ENCODE measurements at regions not wholly inside any gene's neighbourhood (a gene's known extent, or its start where the extent isn't known, plus 50 kb on each side); places are given as distances from the start of the nearest gene placed in this dataset.
A peak's percentile ranks its signal among the peaks of the same experiment; 100 is the strongest.

GRCh38 chr5:1652873-1653697 is 129.3 kb upstream of the LPCAT1 start:
- H3K9me3 ChIP-seq (ENCODE audit: low read length): no peaks in the 10 kb centered on the region
- ChIA-PET POLR2A (interaction anchor here (0.6 to 0.8 kb wide), 3 partner anchors 134 to 679 kb away, joined by 3 to 4 read pairs (median 3); no protein-coding TSS in a partner anchor), CTCF (ENCODE audit: unreplicated experiment) (interaction anchor here (0.6 to 1.0 kb wide), 2 partner anchors 8 to 299 kb away, joined by 3 to 6 read pairs; no protein-coding TSS in a partner anchor)
- no peaks in the 10 kb centered on the region for H4K20me1 ChIP-seq (ENCODE audit: insufficient read depth, low read length)
- H3K79me2 ChIP-seq (ENCODE audit: insufficient read depth, low read depth, low read length): no peaks in the 10 kb centered on the region
- peak overlapping the region; percentile 59 for H3K4me3 ChIP-seq (ENCODE audit: low read depth, low read length, poor library complexity, severe bottlenecking)
- H3K9me2 ChIP-seq (ENCODE audit: insufficient read depth, low read length): no peaks in the 10 kb centered on the region
- H3K4me2 ChIP-seq (ENCODE audit: low read length): peak overlapping the region; percentile 66
- BruUV-seq (replicated peaks): no TSS peak
- H2AFZ ChIP-seq (ENCODE audit: low read length): peak overlapping the region; percentile 67; the same call in 1 of the 2 replicates
- peak; percentile 86 for DNase-seq (ENCODE audit: low spot score)
- no peak for TF ChIP-seq EZH2phosphoT487 (IDR thresholded peaks at IDR 0.05; ENCODE audit: borderline replicate concordance, low read depth, low read length)
- no peak for TF ChIP-seq CTCF (conservative IDR thresholded peaks at IDR 0.05; ENCODE audit: low read length)
- intact Hi-C loops (cut with micrococcal nuclease; ENCODE audit: unreplicated experiment): no loop called here
- peaks cover 32% of the 10 kb centered on the region for H3K4me1 ChIP-seq (ENCODE audit: insufficient read depth, low read length, poor library complexity, severe bottlenecking)
- H3K36me3 ChIP-seq (ENCODE audit: insufficient read depth, low read length): no peaks in the 10 kb centered on the region
- peak overlapping the region; percentile 53 for H3K27ac ChIP-seq (ENCODE audit: low read depth, low read length, poor library complexity, severe bottlenecking)

- BruUV-seq (replicated peaks): no TSS peak
- H3K4me3 ChIP-seq (ENCODE audit: low read depth, low read length, poor library complexity, severe bottlenecking): peak overlapping the region; percentile 59
- peaks cover 32% of the 10 kb centered on the region for H3K4me1 ChIP-seq (ENCODE audit: insufficient read depth, low read length, poor library complexity, severe bottlenecking)
- no peaks in the 10 kb centered on the region for H4K20me1 ChIP-seq (ENCODE audit: insufficient read depth, low read length)
- TF ChIP-seq CTCF (conservative IDR thresholded peaks at IDR 0.05; ENCODE audit: low read length) (no peak), EZH2phosphoT487 (IDR thresholded peaks at IDR 0.05; ENCODE audit: borderline replicate concordance, low read depth, low read length) (no peak)
- no peaks in the 10 kb centered on the region for H3K9me2 ChIP-seq (ENCODE audit: insufficient read depth, low read length)
- H3K4me2 ChIP-seq (ENCODE audit: low read length): peak overlapping the region; percentile 66
- no peaks in the 10 kb centered on the region for H3K9me3 ChIP-seq (ENCODE audit: low read length)
- ChIA-PET CTCF (ENCODE audit: unreplicated experiment) (no interaction called here), POLR2A (interaction anchor here (0.6 kb wide), 1 partner anchor 309 kb away, joined by 3 read pairs; no protein-coding TSS in a partner anchor)
- no peak for DNase-seq (ENCODE audit: low spot score)
- peak overlapping the region; percentile 53 for H3K27ac ChIP-seq (ENCODE audit: low read depth, low read length, poor library complexity, severe bottlenecking)
- H3K36me3 ChIP-seq (ENCODE audit: insufficient read depth, low read length): no peaks in the 10 kb centered on the region
- intact Hi-C loops (cut with micrococcal nuclease; ENCODE audit: unreplicated experiment): no loop called here
- H3K79me2 ChIP-seq (ENCODE audit: insufficient read depth, low read depth, low read length): no peaks in the 10 kb centered on the region
- H2AFZ ChIP-seq (ENCODE audit: low read length): peak overlapping the region; percentile 67; the same call in 1 of the 2 replicates
Measured at GRCh38 chr5:1651971-1652872, 128.5 kb upstream of the LPCAT1 start.

Measured in OCI-LY7 (cell line).